AML-193 (cell line): ENCODE measurements at regions not wholly inside any gene's neighbourhood (a gene's known extent, or its start where the extent isn't known, plus 50 kb on each side); places are given as distances from the start of the nearest gene placed in this dataset.
"Not testable (repeated sequence)": the region's sequence is repeated elsewhere in the genome, so short reads cannot be mapped to it uniquely, and the experiment has no call there.

ENCODE experiments used
- DNase-seq, 2 experiments: peaks; one replicate each; lab custom pipeline; 2025; lab: John Stamatoyannopoulos, UW

GRCh38 chr16:73403291-73403690 lies 355.4 kb upstream of the ZFHX3 start:
- DNase-seq: no peak

- no peak for DNase-seq
Measured at GRCh38 chr16:73400951-73401350, 353.0 kb upstream of the ZFHX3 start.

GRCh38 chr16:73399997-73400396 lies 352.1 kb upstream of the ZFHX3 start:
- no peak for DNase-seq

- no peak for DNase-seq
Measured at GRCh38 chr16:73399486-73399885, 351.6 kb upstream of the ZFHX3 start.

GRCh38 chr16:73398604-73399003 lies 350.7 kb upstream of the ZFHX3 start:
- not testable (repeated sequence) for DNase-seq

- no peak for DNase-seq
Measured at GRCh38 chr16:73396556-73396955, 348.6 kb upstream of the ZFHX3 start.

GRCh38 chr16:73390936-73391335 lies 343.0 kb upstream of the ZFHX3 start:
- no peak for DNase-seq

GRCh38 chr16:73390491-73390890 lies 342.6 kb upstream of the ZFHX3 start:
- no peak for DNase-seq

GRCh38 chr16:73389085-73389484 lies 341.2 kb upstream of the ZFHX3 start:
- no peak for DNase-seq

- no peak for DNase-seq
Measured at GRCh38 chr16:73387979-73388378, 340.1 kb upstream of the ZFHX3 start.

GRCh38 chr16:73385696-73386095 lies 337.8 kb upstream of the ZFHX3 start:
- DNase-seq: no peak

- DNase-seq: no peak
Measured at GRCh38 chr16:73384506-73385089, 336.7 kb upstream of the ZFHX3 start.

GRCh38 chr16:73383988-73384365 lies 336.0 kb upstream of the ZFHX3 start:
- no peak for DNase-seq

GRCh38 chr16:73383195-73383987 lies 335.5 kb upstream of the ZFHX3 start:
- no peak for DNase-seq

- no peak for DNase-seq
Measured at GRCh38 chr16:73378471-73378870, 330.5 kb upstream of the ZFHX3 start.

- DNase-seq: no peak
Measured at GRCh38 chr16:73371584-73372319, 323.8 kb upstream of the ZFHX3 start.

GRCh38 chr16:73369851-73370250 lies 321.9 kb upstream of the ZFHX3 start:
- no peak for DNase-seq

GRCh38 chr16:73368715-73369114 lies 320.8 kb upstream of the ZFHX3 start:
- no peak for DNase-seq

GRCh38 chr16:73365016-73365551 lies 317.2 kb upstream of the ZFHX3 start:
- no peak for DNase-seq

- DNase-seq: no peak
Measured at GRCh38 chr16:73364413-73364812, 316.5 kb upstream of the ZFHX3 start.

- no peak for DNase-seq
Measured at GRCh38 chr16:73361061-73361460, 313.1 kb upstream of the ZFHX3 start.

GRCh38 chr16:73356401-73357079 lies 308.6 kb upstream of the ZFHX3 start:
- no peak for DNase-seq
